Neural crest cell (in vitro differentiated cells): ENCODE measurements at regions not wholly inside any gene's neighbourhood (a gene's known extent, or its start where the extent isn't known, plus 50 kb on each side); places are given as distances from the start of the nearest gene placed in this dataset.

Experiments used
- DNase-seq: peaks from one replicate; pipeline ENCODE4 v3.0.0; 2021; ENCODE audit warnings: low read depth, mixed read lengths, low spot score
- H3K27ac Mint-ChIP-seq: one replicate; pipeline ENCODE4 v1.8.0; 2021; ENCODE audit warnings: mild to moderate bottlenecking, mixed read lengths; ENCODE audit not compliant: unreplicated experiment
- H3K27me3 Mint-ChIP-seq: 2 replicates; pipeline ENCODE4 v1.8.0; 2021; ENCODE audit warnings: low read depth, mild to moderate bottlenecking, mixed read lengths
- H3K36me3 Mint-ChIP-seq: 2 replicates; pipeline ENCODE4 v1.8.0; 2021; ENCODE audit warnings: low read depth, mild to moderate bottlenecking, mixed read lengths
- H3K4me1 Mint-ChIP-seq: 2 replicates; pipeline ENCODE4 v1.8.0; 2021; ENCODE audit warnings: mixed read lengths
- H3K4me3 Mint-ChIP-seq: one replicate; pipeline ENCODE4 v1.8.0; 2021; ENCODE audit warnings: mild to moderate bottlenecking, mixed read lengths
- H3K9me3 Mint-ChIP-seq: 2 replicates; pipeline ENCODE4 v1.8.0; 2021; ENCODE audit warnings: mixed read lengths
- TF ChIP-seq, protein P1 (sequence below): fragments of 200-600 bp; sonication (generic); conservative IDR thresholded peaks from 2 replicates; pipeline ENCODE4 v1.5.0; 2021; ENCODE audit warnings: antibody characterized with exemption, mild to moderate bottlenecking

DNA sequence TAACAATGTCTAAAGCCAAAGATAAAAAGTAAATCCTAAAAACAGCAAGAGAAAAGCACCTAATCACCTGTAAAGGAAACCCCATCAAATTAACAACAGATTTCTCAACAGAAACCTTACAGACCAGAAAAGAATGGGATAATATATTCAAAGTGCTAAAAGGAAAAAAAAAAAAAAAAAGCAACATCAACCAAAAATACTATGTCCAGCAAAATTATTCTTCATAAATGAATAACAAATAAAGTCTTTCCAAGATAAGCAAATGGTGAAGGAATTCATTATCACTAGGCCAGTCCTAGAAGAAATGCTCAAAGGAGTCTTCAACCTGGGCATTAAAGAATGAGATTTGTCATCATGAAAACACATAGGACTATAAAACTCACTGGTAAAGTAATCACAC, 192.0 kb upstream of the UBASH3B start:
- Mint-ChIP-seq H3K9me3 (peaks cover 20% of the 10 kb centered on the region), H3K36me3 (peaks cover 8% of the 10 kb centered on the region), H3K4me1 (no peaks in the 10 kb centered on the region), H3K27me3 (no peaks in the 10 kb centered on the region), H3K27ac (no peak overlapping the region), H3K4me3 (no peak overlapping the region)
- no peak for DNase-seq
- TF ChIP-seq, protein P1, sequence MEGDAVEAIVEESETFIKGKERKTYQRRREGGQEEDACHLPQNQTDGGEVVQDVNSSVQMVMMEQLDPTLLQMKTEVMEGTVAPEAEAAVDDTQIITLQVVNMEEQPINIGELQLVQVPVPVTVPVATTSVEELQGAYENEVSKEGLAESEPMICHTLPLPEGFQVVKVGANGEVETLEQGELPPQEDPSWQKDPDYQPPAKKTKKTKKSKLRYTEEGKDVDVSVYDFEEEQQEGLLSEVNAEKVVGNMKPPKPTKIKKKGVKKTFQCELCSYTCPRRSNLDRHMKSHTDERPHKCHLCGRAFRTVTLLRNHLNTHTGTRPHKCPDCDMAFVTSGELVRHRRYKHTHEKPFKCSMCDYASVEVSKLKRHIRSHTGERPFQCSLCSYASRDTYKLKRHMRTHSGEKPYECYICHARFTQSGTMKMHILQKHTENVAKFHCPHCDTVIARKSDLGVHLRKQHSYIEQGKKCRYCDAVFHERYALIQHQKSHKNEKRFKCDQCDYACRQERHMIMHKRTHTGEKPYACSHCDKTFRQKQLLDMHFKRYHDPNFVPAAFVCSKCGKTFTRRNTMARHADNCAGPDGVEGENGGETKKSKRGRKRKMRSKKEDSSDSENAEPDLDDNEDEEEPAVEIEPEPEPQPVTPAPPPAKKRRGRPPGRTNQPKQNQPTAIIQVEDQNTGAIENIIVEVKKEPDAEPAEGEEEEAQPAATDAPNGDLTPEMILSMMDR: no peak

DNA sequence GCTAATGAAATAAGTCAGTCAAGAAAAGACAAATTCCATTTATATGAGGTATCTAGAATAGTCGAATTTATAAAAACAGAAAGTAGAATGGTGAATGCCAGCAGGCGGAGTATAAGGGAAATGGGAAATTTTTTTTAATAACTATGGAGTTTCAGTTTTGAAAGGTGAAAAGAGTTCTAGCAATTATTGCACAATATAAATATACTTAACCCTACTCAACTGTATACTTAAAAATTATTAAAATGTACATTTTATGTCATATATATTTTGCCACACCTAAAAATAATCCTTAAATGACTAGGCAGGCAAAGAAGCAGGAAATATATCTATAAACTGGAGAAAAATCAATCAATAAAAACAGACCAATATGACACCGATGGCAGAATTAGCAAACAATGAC, 196.5 kb upstream of the UBASH3B start:
- Mint-ChIP-seq H3K9me3 (peaks cover 18% of the 10 kb centered on the region), H3K36me3 (peaks cover 9% of the 10 kb centered on the region), H3K27ac (no peak overlapping the region), H3K27me3 (no peaks in the 10 kb centered on the region), H3K4me1 (no peaks in the 10 kb centered on the region), H3K4me3 (no peak overlapping the region)
- TF ChIP-seq, protein P1: no peak
- DNase-seq: no peak

DNA sequence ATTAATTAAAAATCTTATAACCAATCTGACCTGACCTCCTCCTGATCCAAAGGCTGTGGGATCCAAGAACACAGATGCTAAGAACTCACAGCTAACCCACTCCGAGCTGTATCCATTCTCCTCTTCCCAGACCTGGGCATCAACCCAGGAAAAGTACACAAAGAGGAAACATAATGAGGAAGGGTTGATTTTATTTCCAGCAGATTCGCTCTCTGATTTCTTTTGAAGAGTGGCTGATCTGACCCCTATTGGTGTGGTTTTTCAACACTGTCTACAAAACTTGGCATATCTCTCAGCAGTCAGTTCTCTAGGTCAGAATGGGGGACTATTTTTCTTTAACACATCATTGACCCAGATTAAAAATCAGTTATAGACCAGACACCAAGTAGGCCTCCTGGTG, 201.9 kb upstream of the UBASH3B start:
- H3K36me3 Mint-ChIP-seq: peaks cover 3% of the 10 kb centered on the region
- peaks cover 8% of the 10 kb centered on the region for H3K9me3 Mint-ChIP-seq
- DNase-seq: no peak
- no peak overlapping the region for H3K27ac Mint-ChIP-seq
- TF ChIP-seq, protein P1: no peak
- H3K4me3 Mint-ChIP-seq: no peak overlapping the region
- H3K27me3 Mint-ChIP-seq: no peaks in the 10 kb centered on the region
- H3K4me1 Mint-ChIP-seq: no peaks in the 10 kb centered on the region

DNA sequence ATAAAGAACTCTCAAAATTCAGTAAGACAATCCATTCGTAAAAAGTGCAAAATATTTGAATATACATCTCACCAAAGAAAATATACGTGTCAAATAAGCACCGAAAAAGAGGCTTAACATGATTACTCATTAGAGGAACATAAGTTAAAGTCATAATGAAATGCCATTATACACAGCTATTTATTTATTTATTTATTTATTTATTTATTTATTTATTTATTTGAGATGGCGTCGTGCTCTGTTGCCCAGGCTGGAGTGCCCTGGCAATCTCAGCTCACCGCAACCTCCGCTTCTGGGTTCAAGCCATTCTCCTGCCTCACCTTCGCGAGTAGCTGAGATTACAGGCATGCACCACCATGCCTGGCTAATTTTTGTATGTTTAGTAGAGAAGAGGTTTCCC, 203.6 kb upstream of the UBASH3B start:
- no peak overlapping the region for H3K4me3 Mint-ChIP-seq
- H3K9me3 Mint-ChIP-seq: no peaks in the 10 kb centered on the region
- H3K27me3 Mint-ChIP-seq: no peaks in the 10 kb centered on the region
- H3K4me1 Mint-ChIP-seq: no peaks in the 10 kb centered on the region
- DNase-seq: no peak
- no peaks in the 10 kb centered on the region for H3K36me3 Mint-ChIP-seq
- H3K27ac Mint-ChIP-seq: no peak overlapping the region
- TF ChIP-seq, protein P1: no peak

DNA sequence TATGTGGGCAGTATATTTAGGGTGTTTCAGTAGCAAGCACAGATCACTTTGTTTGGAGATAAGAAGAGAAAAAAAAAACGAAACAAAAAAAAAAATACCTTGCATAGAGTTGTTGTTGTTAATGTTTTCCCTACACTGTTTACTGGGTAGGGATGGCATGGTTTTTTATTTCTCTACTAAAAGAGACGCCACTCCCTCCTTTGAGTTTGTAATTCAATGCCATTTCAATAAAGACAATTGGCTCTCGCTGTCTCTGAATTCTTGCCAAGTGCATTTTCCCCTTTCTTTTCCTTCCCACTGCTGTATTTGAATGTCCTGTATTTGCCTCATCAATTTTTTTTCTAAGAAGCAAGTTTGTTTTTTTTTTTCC, 213.9 kb upstream of the UBASH3B start:
- no peak for DNase-seq
- Mint-ChIP-seq H3K27me3 (peaks cover 3% of the 10 kb centered on the region), H3K27ac (no peak overlapping the region), H3K36me3 (no peaks in the 10 kb centered on the region), H3K4me1 (peaks cover 10% of the 10 kb centered on the region), H3K9me3 (no peaks in the 10 kb centered on the region), H3K4me3 (no peak overlapping the region)
- TF ChIP-seq, protein P1: no peak
